HG03442 (cell line): ENCODE measurements at regions not wholly inside any gene's neighbourhood (a gene's known extent, or its start where the extent isn't known, plus 50 kb on each side); places are given as distances from the start of the nearest gene placed in this dataset.

Experiments used
- ATAC-seq: cut with Tn5 transposase; IDR thresholded peaks from one replicate; pipeline ENCODE4 v1.9.1; 2021; ENCODE audit warnings: mild to moderate bottlenecking, moderate library complexity; ENCODE audit not compliant: unreplicated experiment

GRCh38 chr12:102730996-102731395 lies 186.0 kb downstream of the PAH start:
- no peak for ATAC-seq

DNA sequence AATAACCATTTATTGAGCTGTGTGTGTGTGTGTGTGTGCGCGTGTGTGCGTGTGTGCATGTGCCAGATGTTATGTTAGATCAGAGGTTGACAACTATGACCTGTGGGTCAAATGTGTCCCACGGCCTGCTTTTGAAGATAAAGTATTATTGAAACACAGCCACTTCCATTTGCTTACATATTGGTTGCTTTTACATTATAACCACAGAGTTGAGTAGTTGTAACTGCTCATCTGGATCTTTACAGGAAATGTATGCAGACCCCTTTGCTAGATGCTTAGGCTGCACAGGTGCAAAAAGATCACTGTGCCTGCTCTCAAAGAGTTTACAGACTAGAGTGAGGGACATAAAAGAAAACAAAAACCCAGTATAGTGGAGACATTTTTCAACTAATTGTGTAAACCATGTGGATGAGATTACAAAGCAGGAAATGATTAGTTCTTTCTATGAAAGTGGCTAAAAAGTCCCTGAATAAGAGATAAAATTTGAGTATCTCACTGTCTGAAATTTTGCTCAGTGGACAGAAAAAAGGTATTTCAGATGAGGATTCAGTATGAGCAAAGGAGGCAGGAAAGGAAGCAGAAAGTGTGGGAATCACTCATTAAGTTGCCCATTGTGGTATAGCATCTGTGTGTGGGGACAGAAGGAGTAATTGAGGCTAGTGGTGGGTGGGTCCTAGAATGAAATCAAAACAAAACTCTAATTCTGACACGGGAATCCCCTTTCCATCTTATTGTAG lies 188.4 kb downstream of the PAH start:
- no peak for ATAC-seq

DNA sequence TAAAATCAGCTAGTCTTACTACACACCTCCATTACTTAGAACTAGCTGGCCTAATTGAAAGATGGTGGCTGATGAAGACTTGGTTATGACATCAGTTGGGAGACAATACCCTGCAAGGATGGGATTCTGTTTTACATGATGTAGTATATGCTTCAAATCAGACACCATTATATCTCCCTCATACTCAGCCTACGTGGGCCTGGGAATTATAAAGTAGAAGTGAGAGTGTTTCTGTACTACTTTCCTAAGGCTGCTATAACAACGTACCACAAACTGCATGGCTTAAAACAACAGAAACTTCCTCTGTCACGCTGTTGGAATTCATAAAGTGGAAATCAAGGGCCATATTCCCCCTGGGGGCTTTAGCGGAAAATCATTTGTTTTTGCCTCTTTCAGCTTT lies 190.4 kb downstream of the PAH start:
- ATAC-seq: no peak

- no peak for ATAC-seq
These were observed 194.9 kb downstream of the PAH start for GRCh38 chr12:102722147-102722546.

GRCh38 chr12:102708108-102708507 lies 208.9 kb downstream of the PAH start:
- ATAC-seq: no peak

GRCh38 chr12:102702447-102703114 lies 214.5 kb downstream of the PAH start:
- ATAC-seq: no peak

DNA sequence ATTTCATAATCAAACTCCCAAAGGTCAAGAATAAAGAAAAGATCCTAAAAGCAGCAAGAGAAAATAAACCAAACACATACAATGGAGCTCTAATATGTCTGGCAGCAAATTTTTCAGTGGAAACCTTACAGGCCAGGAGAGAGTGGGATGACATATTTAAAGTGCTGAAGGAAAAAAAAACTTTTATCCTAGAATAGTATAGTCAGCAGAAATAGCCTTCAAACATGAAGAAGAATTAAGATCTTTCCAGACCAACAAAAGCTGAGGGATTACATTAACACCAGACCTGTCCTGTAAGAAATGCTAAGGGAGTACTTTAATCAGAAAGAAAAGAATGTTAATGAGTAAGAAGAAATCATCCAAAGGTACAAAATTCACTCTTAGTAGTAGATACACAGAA lies 215.7 kb upstream of the IGF1 start:
- ATAC-seq: no peak

DNA sequence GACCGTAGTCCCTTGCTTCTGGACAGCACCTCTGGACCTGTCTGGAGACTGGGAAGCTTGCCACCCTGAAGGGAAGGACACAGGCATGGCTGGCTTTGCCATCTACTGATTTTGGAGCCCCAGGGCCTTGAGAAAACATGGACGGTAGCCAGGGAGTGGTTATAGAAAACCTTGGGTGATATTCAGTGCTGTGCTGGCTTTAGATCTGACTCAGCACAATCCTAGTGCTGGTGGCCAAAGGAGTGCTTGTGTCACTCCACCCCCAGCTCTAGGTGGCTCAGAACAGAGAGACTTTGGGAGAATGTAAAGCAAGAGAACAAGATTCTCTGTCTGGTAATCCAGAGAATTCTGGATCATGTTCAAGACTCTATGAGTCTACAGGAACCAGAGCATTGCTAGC lies 214.5 kb upstream of the IGF1 start:
- ATAC-seq: no peak

DNA sequence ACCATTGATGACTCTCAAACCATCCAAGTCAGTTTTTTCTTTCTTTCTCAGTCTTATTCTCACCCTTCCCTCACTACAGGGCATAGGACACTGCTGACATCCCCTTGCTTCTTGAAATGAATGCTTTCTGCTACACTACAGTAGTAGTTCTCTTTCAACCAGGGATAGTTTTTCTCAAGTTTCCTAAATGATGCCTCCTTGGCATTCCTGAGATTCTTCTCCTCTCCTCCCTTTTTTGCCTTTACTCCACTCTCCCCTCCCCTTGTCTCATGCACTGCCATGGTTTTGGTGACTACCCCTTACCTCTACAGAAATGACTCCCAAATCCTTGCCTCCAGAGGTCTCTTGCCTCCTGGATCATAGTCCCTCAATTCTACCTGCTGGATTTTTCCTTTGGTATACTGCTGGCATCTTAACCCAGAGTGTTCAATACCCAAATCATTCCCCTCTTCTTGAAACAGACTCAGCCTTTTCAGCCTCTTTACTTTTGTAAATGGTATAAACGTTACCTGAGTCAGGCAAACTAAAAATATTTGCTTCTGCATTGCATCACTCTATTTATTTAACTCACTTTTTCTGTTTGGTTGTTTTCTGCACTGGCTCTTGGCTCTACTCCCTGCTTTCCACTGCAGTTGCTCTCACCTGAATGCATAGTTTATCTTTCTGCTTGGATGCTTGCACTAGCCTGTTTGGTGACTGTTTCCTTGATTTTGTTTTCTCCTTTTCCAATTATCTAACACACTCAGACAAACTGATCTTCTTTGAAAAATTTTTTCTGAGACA lies 211.6 kb upstream of the IGF1 start:
- ATAC-seq: no peak

DNA sequence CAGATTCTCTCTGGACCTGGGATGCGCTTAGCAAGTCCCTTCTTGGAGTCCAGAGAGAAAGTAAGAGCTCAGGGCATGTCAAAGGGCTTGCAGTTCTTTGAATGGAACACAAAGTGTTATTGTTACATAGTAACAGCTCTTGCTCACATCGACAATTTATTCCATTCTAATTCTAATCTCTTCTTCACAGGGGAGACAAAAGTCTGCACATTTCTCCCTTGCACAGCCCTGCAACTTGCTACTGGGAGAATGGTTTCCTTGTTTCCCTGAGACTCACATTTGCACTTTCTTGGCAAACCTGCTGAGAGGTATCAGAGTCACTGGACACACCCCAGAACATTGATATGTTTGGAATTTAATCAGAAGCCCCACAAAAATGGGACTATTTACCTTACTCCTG lies 209.9 kb upstream of the IGF1 start:
- no peak for ATAC-seq

- ATAC-seq: no peak
These were observed 209.3 kb upstream of the IGF1 start for GRCh38 chr12:102689701-102690100.

DNA sequence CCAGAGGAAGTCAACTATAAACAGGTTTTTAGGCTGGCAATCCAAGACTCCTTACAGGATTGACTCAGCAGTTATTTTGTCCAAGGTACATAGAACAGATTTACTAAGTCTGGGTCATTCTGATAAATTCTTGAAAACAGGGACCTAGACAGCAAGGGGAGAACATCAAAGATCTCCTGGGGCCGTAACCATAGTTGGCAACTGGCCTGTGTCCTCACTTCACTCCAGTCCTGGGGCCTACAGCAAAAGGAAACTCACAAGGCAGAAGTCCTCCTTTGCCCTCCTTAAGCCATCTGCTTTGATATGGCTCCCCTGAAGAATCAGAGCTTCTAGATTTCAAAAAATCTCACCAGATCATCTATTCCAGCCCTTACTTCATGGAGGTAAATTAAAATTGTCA lies 207.2 kb upstream of the IGF1 start:
- ATAC-seq: no peak

DNA sequence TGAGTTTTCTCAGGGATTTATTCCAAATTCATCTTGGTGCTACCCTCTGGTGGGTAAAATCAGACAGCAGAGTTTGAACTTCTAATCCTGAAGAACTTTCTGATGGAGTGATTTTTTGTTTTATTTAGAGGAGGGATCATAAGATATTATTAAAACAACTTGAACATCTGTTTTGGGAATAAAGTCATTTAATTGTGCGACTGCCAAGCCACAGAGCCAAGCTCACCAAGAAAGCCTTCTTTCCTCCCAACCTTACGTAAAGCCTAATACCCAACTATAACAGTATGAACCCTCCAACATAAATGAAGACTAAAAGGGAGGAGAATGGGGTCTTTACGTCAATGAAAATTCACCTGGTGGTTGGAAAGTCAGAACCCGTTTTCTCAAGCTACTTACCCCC lies 205.5 kb upstream of the IGF1 start:
- no peak for ATAC-seq

DNA sequence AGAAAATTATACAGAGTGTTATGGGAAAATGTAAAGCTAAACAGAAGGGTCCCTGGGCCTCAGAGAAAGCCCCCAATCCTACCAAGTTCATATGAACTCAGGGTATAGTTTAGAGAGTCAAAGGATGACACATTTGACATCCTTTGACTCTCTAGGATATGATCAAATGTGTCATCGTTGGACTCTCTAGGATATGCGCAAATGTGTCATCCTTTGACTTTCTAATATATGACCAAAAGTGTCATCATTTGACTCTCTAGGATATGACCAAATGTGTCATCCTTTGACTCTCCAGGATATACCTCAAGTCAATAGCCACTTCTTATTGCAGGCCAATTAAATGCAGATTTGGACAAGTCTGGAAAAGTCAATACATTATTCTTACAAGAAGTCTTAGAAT lies 204.8 kb upstream of the IGF1 start:
- ATAC-seq: no peak

DNA sequence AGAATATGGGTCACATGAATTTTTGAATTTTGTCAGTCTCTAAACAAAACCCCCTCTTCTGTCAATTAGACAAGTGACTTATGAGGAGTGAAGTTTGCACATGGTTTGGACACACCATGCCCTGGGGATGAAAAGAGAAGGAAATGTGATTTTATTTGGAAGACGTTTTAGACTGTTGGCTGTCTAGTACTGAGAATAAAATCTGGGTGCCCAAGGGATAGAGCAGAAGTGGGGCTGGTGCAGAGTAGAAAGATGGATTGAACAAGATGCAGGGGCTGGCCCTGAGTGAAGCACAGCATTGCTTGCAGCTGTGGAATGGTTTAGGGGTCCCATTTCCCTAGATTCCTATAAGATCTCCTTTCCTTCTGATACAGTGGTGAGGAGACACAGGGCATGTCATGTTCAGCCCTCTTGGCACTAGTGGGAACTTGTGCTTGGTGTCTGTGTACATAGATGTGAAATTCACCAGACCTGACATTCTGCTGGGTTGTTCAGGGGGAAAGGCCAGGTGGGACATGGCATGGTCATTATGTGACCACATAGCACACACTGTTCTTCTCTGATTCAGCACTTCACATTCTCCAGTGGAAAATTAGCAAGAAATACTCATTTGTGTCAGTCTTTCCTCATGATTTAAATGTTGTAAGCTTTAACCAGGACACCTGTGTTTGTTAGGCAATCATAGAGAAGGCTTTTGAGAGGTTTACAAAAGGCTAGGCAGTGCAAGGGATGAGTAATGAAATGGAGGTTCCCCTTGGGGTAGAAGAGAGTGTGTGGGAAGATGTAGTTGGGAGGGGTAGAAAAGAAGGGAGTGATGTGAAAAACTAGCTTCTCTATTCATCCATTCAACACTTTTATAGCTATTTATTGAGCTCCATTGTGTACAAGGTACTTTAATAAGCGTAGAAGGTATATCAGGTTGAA lies 202.3 kb upstream of the IGF1 start:
- ATAC-seq: no peak

DNA sequence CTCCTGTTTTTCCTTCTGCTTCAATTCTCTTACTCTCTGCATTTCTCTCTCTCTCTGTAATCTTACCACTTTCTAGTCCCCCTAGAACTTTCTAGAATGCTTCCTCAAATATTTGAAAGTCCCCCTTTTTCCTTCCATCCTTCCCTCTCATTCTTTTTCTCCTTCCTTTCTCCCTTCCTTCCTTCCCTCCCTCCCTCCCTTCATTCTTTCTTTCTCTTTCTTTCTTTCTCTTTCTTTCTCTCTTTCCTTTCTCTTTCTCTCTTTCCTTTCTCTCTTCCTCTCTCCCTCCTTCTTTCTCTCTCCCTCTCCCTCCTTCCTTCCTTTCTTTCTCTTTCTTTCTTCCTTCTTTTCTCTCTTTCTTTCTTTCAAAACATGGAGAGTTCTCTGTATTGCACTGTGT lies 201.4 kb upstream of the IGF1 start:
- no peak for ATAC-seq

GRCh38 chr12:102681309-102681708 lies 200.9 kb upstream of the IGF1 start:
- no peak for ATAC-seq

DNA sequence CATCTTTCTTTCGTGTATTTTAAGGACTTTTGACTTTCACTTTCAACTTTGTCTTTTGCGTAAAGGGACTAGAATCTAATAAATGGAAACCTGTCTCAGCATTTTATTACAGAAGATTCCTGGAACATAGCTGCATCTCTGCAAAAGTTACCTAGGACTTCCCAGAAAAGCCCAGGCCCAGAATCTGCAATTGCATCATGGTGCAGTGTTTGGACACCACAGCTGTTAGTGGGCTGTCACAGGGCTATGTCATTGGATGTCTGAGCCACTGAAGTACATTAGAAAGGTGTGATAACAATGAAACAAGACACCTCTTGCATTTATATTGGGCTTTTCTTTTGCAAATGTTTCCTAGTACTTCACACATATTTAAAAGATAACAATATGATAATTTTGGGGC lies 199.9 kb upstream of the IGF1 start:
- no peak for ATAC-seq

DNA sequence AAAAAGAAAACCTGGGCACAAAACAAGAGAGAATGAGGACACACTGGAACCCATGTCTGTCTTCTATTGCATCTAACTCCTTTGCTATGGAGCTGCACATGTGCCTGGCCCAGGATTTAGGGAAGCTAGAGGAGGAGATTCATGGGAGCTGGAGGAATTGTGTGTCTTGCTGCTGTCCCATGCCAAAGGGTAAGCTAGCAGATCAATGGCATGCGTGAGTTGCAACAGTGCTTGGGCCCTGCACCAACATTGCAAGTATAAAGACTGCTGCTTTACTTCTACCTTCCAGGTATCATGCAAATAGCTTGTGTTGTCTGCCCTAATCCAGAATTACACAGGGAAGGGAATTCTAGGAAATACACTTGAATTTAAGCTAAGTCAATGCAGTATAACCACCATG lies 196.4 kb upstream of the IGF1 start:
- no peak for ATAC-seq

GRCh38 chr12:102675672-102676071 lies 195.3 kb upstream of the IGF1 start:
- no peak for ATAC-seq

- no peak for ATAC-seq
These were observed 193.2 kb upstream of the IGF1 start for GRCh38 chr12:102673606-102674005.
